Omental fat pad (tissue), 3 donors: ENCODE measurements at regions not wholly inside any gene's neighbourhood (a gene's known extent, or its start where the extent isn't known, plus 50 kb on each side); places are given as distances from the start of the nearest gene placed in this dataset.
"Not testable (repeated sequence)": the region's sequence is repeated elsewhere in the genome, so short reads cannot be mapped to it uniquely, and the experiment has no call there.

ENCODE experiments used
- ATAC-seq: fragments of 150-250 bp; one replicate; pipeline ENCODE4 v1.9.1; 2016; ENCODE audit warnings: mild to moderate bottlenecking, moderate library complexity; ENCODE audit not compliant: low FRiP score
- DNase-seq: peaks from one replicate; pipeline ENCODE4 v3.0.0-alpha.2; 2019; ENCODE audit warnings: low spot score
- CTCF ChIP-seq, 3 donors: fragments of 450-650 bp; IDR thresholded peaks; one replicate each; pipeline ENCODE4 v1.5.1; 2016 to 2017; ENCODE audit warnings: antibody characterized with exemption in 3 of 3, mild to moderate bottlenecking in 3 of 3, moderate library complexity in 2 of 3

DNA sequence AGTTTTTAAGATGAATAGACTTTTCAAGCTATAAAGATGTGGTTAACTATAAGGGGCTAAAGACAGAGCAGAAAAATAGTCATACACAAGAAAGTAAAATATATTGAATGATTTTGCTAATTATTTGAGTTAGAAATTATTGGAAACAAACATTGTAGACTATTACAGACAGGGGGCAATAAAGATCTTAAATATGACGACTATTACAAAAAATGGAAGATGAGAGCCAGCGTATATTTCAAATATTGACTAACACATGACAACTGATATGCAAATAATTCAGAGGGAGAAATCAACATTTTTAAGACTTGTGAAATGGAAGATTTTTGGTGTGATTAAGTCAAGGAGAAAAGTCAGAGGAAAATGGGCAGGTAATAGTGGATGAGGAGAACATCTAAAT lies 520.2 kb upstream of the NUDT12 start:
- no peak for DNase-seq
- no peak for TF ChIP-seq CTCF (IDR thresholded peaks at IDR 0.05)
- ATAC-seq, result no peak

DNA sequence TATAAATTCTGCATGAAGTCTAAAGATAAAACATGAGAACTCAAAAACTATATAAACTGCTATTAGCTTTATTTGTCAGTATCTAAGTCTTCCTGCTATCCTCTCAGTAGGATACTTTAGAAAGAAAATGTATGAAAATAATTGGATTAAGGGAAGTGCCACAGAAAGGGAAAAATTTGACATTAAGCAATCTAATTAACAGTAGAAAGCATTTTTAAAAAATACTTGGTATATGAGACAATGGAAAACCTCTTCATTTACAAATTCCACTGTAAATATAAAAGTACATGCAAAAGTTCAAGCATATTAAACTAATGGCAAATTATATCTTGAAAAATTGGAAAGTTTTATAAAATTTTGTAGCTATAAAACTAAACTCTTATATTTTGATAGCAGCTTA lies 518.6 kb upstream of the NUDT12 start:
- TF ChIP-seq CTCF (IDR thresholded peaks at IDR 0.05), result no peak
- DNase-seq, result no peak
- ATAC-seq, result no peak

DNA sequence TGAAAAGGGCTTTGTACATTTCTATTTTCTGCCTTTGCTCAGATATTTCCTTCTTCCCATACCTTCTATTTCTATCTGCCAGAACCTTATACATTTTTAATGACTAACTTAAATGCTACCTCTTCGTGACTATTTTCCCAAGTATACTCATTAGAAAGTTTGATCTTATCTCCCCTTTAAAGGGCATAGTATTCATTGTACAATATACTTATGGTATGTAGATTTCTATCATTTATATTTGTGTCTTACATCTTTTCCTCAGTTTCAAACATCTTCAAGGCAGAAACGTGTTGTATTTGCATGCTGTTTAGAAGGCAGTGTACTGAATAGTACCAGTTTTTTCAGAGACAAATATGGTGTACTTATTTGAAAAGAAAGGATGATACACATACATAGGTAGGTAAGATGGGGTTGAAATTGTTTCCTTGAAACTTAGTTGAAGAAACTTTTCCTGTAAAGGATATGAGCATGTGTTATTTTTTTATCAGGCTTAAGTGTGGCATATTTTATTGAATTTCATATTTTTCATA lies 518.1 kb upstream of the NUDT12 start:
- no peak for ATAC-seq
- no peak for DNase-seq
- no peak for TF ChIP-seq CTCF (IDR thresholded peaks at IDR 0.05)

GRCh38 chr5:104079861-104080645 lies 517.5 kb upstream of the NUDT12 start:
- DNase-seq, ATAC-seq: not testable (repeated sequence)

DNA sequence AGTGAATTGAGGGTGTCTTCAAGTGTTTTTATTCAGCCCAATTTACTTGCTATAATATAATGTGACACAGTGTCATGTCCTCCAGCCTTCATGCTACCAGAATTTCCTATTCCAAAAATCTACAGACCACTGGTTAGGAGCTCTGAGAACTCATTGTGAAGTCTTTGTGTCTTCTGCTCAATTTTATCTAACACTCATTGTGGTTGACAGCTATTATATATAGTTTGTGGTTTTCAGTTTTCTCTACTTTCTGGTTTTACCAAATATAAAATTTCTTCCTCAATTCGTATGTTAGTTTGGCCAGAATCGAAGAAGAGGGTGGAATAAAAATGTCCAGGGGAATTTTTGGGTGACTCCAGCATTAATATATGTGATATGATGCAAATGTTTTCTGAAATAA lies 509.3 kb upstream of the NUDT12 start:
- no peak for TF ChIP-seq CTCF (IDR thresholded peaks at IDR 0.05)
- no peak for ATAC-seq
- no peak for DNase-seq

DNA sequence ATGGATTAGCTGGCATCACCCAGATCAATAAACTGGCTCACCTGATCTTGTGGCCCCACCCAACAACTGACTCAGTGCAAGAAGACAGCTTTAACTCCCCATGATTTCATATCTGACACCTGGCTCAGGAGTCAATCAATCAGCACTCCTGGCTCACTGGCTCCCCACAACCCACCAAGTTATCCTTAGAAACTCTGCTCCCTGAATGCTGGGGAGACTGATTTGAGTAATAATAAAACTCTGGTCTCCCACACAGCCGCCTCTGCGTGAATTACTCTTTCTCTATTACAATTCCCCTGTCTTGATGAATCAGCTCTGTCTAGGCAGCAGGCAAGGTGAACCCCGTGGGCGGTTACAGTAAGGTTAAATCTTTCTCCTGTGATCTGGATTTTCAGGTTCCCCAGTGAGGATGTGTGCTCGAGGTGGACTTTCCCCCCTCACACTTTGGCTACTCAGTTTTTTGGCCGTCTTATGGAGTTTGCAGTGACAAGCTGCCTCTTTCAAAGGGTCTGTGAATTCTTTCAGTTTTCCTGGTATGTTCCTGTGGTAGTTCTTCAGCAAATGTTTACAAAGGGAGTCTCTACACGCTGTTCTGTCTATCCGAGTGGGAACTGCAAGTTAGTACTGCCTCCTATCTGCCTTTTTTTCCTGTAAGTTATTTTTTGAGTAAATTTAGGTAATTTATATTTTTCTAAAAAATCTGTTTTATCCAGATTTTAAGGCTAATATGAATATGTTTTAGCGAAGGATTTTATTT lies 500.2 kb upstream of the NUDT12 start:
- TF ChIP-seq CTCF (IDR thresholded peaks at IDR 0.05), result no peak
- DNase-seq (no peak), ATAC-seq (no peak)

- DNase-seq (no peak), ATAC-seq (no peak)
- no peak for TF ChIP-seq CTCF (IDR thresholded peaks at IDR 0.05)
Observed at GRCh38 chr5:104061707-104062106, 499.1 kb upstream of the NUDT12 start.
